ENCODE measurements at regions not wholly inside any gene's neighbourhood (a gene's known extent, or its start where the extent isn't known, plus 50 kb on each side); places are given as distances from the start of the nearest gene placed in this dataset.
A peak's percentile ranks its signal among the peaks of the same experiment; 100 is the strongest.

GRCh38 chr12:75850721-75851462 is 180.7 kb downstream of the PHLDA1 start:
- DNase-seq (ENCODE audit: low spot score), result no peak
- in situ Hi-C loops (cut with HindIII; ENCODE audit: low sequenced_read_pairs), result no loop called here

GRCh38 chr12:75848961-75849360 is 182.6 kb downstream of the PHLDA1 start:
- in situ Hi-C loops (cut with HindIII; ENCODE audit: low sequenced_read_pairs), result no loop called here
- no peak for DNase-seq (ENCODE audit: low spot score)

- in situ Hi-C loops (cut with HindIII; ENCODE audit: low sequenced_read_pairs), result no loop called here
- DNase-seq (ENCODE audit: low spot score), result no peak
These were observed 183.1 kb downstream of the PHLDA1 start for GRCh38 chr12:75848431-75848925.

- DNase-seq (ENCODE audit: low spot score), result no peak
- in situ Hi-C loops (cut with HindIII; ENCODE audit: low sequenced_read_pairs), result no loop called here
These were observed 185.5 kb downstream of the PHLDA1 start for GRCh38 chr12:75846102-75846501.

DNA sequence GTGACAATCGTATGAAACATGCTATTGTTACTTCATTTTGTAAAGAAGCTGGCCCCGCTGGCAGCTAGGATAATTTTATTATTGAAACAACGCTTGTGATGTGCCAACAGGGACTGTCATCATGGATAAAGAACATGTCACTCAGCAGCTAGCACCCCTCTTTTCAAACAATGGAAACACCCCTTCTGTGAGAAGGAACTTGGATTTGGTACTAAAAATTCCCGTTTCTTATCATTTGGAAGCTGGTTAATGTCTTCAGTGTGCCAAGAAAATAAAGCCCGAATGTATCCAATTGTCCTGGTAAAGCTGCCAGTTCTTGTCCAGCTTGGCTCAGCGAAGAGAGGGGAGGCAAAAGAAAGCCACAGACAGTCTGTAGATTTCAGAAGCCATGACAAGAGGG is 186.6 kb downstream of the PHLDA1 start:
- DNase-seq (ENCODE audit: low spot score), result peak; percentile 44
- in situ Hi-C loops (cut with HindIII; ENCODE audit: low sequenced_read_pairs), result no loop called here

GRCh38 chr12:75844049-75844770 is 187.4 kb downstream of the PHLDA1 start:
- no peak for DNase-seq (ENCODE audit: low spot score)
- in situ Hi-C loops (cut with HindIII; ENCODE audit: low sequenced_read_pairs), result no loop called here

DNA sequence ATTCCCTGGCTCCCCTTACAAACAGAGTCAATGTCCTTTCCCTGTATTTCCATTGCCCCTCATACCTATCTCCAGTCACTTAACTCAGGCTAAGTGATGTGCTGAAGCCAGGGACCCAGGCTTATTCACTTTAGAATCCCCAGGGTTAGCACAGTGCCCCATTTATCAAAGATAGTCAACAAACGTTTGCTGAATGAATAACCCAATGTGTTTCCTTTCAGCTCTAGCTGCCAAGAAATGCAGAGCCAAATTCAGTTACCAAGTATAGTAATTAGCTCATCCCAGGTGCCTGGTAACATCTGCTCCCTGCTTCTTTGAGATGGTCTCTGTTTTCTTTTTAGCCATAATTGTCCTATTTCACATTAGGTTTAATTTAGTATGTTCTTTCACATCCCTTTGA is 189.5 kb downstream of the PHLDA1 start:
- in situ Hi-C loops (cut with HindIII; ENCODE audit: low sequenced_read_pairs), result no loop called here
- peak; percentile 53 for DNase-seq (ENCODE audit: low spot score)

- DNase-seq (ENCODE audit: low spot score), result no peak
- in situ Hi-C loops (cut with HindIII; ENCODE audit: low sequenced_read_pairs), result no loop called here
These were observed 190.6 kb downstream of the PHLDA1 start for GRCh38 chr12:75840994-75841355.

GRCh38 chr12:75838309-75838708 is 193.3 kb downstream of the PHLDA1 start:
- no peak for DNase-seq (ENCODE audit: low spot score)
- in situ Hi-C loops (cut with HindIII; ENCODE audit: low sequenced_read_pairs), result no loop called here

GRCh38 chr12:75837700-75838099 is 193.9 kb downstream of the PHLDA1 start:
- in situ Hi-C loops (cut with HindIII; ENCODE audit: low sequenced_read_pairs), result no loop called here
- peak; percentile 81 for DNase-seq (ENCODE audit: low spot score)

- in situ Hi-C loops (cut with HindIII; ENCODE audit: low sequenced_read_pairs), result no loop called here
- DNase-seq (ENCODE audit: low spot score), result no peak
These were observed 195.0 kb downstream of the PHLDA1 start for GRCh38 chr12:75836533-75836932.

DNA sequence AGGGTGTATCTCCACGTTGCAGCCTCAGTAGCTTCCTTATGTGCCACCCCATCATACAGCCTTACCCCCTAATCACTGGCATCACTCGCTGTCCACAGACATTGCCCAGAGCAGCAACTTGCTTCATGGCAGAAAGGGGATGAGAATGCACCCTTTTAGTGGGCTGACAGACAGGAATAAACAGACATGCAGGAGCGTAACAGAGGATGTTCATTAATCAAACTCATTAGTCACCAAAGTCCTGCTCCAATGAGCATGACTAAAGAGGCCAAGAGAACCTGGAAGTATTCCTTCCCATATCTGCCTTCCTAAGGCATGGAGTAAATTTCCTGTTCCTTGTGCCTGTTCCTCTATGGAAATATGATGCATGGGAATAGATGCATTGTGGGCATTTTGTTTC is 197.0 kb downstream of the PHLDA1 start:
- no peak for DNase-seq (ENCODE audit: low spot score)
- in situ Hi-C loops (cut with HindIII; ENCODE audit: low sequenced_read_pairs), result no loop called here

GRCh38 chr12:75833268-75833667 is 198.3 kb downstream of the PHLDA1 start:
- no peak for DNase-seq (ENCODE audit: low spot score)
- in situ Hi-C loops (cut with HindIII; ENCODE audit: low sequenced_read_pairs), result no loop called here

- no peak for DNase-seq (ENCODE audit: low spot score)
- in situ Hi-C loops (cut with HindIII; ENCODE audit: low sequenced_read_pairs), result no loop called here
These were observed 200.2 kb downstream of the PHLDA1 start for GRCh38 chr12:75831402-75831801.

- in situ Hi-C loops (cut with HindIII; ENCODE audit: low sequenced_read_pairs), result no loop called here
- no peak for DNase-seq (ENCODE audit: low spot score)
These were observed 204.5 kb downstream of the PHLDA1 start for GRCh38 chr12:75827061-75827460.

DNA sequence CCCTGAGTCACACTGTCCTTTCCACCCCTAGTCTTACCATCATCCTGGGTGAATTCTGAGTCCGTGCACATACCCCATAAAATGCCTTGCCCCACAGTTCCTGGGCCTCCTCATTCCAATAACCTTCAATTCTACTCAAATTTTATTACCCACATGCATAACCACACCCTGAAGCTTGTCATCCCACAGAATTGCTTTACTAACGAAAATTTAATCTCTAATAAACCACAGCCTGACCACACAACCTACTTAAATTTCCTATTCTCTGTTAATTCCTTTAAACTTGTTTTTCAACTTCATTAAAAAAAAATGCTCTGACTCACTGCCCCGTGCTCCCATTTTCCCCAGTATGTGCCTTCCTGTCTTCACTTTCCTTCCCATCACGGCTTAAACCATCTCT is 205.9 kb downstream of the PHLDA1 start:
- DNase-seq (ENCODE audit: low spot score), result no peak
- in situ Hi-C loops (cut with HindIII; ENCODE audit: low sequenced_read_pairs), result no loop called here

DNA sequence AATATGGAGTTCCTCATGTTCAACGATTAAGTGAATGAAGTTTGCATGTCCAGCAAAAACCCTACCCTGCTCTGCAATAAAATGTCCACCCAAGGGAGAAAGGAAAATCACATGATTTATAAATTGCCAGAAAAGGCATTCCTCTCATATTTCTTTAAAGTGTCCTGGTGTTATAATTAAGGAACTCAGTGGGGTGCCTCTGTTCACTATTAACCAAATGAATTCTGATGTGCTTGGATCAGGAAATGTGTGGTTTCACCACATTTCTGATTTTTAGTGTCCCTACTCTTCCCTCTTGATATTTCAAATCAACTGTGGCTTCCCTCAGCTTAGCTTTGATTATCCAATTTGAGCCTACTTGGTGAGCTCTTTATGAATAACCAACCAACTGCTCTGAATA is 208.1 kb downstream of the PHLDA1 start:
- in situ Hi-C loops (cut with HindIII; ENCODE audit: low sequenced_read_pairs), result no loop called here
- no peak for DNase-seq (ENCODE audit: low spot score)

GRCh38 chr12:75822416-75822815 is 209.2 kb downstream of the PHLDA1 start:
- in situ Hi-C loops (cut with HindIII; ENCODE audit: low sequenced_read_pairs), result no loop called here
- no peak for DNase-seq (ENCODE audit: low spot score)

DNA sequence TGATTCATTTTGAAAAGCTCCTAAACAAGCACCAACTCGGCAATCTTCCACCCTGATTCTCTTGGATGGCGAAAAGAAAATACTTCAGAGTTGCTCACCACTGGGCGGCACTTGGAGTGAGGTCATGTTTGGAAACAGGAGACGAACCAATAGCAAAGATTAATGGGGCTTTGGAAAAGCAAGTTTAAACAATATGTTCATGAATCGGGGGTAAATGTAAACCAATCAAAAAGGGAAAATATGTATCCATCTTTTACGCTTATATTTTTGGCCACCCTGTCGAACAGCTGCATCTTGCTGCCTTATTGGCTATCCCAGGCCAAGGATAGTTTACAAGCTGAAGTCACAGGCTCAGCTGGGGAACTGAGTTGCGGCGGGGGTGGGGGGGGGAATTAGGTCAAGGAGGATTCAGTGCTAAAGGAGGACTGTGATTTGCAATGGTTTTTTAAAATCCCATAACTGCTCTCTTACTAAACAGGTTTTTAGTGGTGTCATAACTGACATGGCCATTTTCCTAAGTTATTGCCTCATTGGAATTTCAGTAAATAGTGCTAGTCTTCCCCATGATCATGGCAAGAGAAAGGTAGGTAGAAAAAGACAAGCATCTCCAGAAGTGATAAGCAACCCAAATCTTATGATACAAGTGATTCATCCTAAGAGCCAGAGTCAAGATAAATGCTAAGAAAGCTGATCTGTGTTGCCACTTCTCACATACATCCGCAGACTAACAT is 210.6 kb downstream of the PHLDA1 start:
- in situ Hi-C loops (cut with HindIII; ENCODE audit: low sequenced_read_pairs), result no loop called here
- DNase-seq (ENCODE audit: low spot score), result no peak

DNA sequence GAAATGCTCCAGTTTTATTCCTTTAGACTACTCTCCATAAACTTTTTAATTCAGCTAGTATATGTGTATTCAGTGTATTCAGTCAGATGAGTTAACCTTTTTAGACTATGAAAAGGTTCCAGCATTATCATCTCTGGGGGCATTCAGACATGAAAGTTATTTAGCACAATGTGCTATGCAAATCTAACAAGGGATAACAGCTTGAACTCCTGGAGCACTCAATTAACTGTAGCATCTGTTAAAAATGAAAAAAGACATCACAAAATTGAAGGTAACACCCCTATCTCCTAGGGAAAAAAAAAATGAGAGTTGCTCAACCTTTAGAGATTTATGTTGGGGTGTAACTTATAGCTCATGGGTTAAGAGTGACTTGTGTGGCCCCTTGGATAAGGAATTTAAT is 211.5 kb downstream of the PHLDA1 start:
- DNase-seq (ENCODE audit: low spot score), result peak; percentile 24
- in situ Hi-C loops (cut with HindIII; ENCODE audit: low sequenced_read_pairs), result no loop called here
